ENCODE measurements at regions not wholly inside any gene's neighbourhood (a gene's known extent, or its start where the extent isn't known, plus 50 kb on each side); places are given as distances from the start of the nearest gene placed in this dataset.

- TF ChIP-seq CTCF (IDR thresholded peaks at IDR 0.05) (no peak), POLR2A (IDR thresholded peaks at IDR 0.05) (no peak), EP300 (IDR thresholded peaks at IDR 0.05) (no peak)
Observed at GRCh38 chr12:89082370-89082753, 269.9 kb downstream of the DUSP6 start.

Measured in ovary (tissue), 3 donors.